ENCODE measurements at regions not wholly inside any gene's neighbourhood (a gene's known extent, or its start where the extent isn't known, plus 50 kb on each side); places are given as distances from the start of the nearest gene placed in this dataset.

DNA sequence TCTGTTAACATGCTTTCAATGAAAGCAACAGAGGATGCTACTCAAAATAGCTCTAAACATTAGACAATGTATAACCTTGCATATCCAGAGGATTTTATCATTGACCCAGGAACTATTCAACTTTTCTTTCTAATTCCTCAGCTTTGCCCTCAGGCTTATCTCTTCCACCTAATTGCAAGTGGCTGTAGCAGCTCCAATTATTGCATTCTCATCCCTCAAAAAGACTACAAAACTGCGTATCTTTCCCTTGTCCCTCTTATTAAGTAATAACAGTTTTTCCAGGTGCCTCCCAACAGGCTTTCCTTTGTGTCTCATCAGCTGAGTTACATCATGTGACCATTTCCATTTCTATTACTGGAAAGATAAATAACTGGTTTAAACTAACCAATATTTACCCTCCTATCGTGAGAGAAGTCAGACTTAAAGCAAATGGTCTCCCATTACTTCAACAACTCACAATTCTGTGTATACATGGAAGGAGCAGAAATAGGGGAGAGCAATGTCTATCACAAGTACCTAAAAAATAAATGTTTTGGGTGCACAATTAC is 78.0 kb upstream of the MBNL1 start:
- no peak overlapping the region for H3K27ac ChIP-seq

GRCh38 chr3:152192050-152192449 is 76.7 kb upstream of the MBNL1 start:
- Histone ChIP-seq H3K9ac (no peak overlapping the region), H3K27ac (no peak overlapping the region), H3K36me3 (no peaks in the 10 kb centered on the region), H4K20me1 (no peaks in the 10 kb centered on the region), H3K4me3 (no peak overlapping the region), H3K27me3 (peaks cover 0 to 3% (median 0%) of the 10 kb centered on the region in 11 experiments; a peak in 6 of 22 replicates), H3K4me1 (peaks cover 0 to 29% (median 6%) of the 10 kb centered on the region in 10 experiments; a peak in 9 of 20 replicates), H3K4me2 (no peak overlapping the region), H3K9me3 (replicated peaks in 1 of 11) (no peaks in the 10 kb centered on the region)
- TF ChIP-seq Cebpa-rat (IDR thresholded peaks at IDR 0.05): no peak

More for the DNA sequence above, 78.0 kb upstream of the MBNL1 start:
- Histone ChIP-seq H3K4me2 (no peak overlapping the region), H4K20me1 (no peaks in the 10 kb centered on the region), H3K9me3 (replicated peaks in 1 of 11) (no peaks in the 10 kb centered on the region), H3K4me1 (peaks cover 0 to 15% (median 4%) of the 10 kb centered on the region in 10 experiments; a peak in 9 of 20 replicates), H3K27me3 (no peaks in the 10 kb centered on the region), H3K4me3 (no peak overlapping the region), H3K9ac (no peak overlapping the region), H3K36me3 (no peaks in the 10 kb centered on the region)
- TF ChIP-seq Cebpa-rat (IDR thresholded peaks at IDR 0.05): no peak

DNA sequence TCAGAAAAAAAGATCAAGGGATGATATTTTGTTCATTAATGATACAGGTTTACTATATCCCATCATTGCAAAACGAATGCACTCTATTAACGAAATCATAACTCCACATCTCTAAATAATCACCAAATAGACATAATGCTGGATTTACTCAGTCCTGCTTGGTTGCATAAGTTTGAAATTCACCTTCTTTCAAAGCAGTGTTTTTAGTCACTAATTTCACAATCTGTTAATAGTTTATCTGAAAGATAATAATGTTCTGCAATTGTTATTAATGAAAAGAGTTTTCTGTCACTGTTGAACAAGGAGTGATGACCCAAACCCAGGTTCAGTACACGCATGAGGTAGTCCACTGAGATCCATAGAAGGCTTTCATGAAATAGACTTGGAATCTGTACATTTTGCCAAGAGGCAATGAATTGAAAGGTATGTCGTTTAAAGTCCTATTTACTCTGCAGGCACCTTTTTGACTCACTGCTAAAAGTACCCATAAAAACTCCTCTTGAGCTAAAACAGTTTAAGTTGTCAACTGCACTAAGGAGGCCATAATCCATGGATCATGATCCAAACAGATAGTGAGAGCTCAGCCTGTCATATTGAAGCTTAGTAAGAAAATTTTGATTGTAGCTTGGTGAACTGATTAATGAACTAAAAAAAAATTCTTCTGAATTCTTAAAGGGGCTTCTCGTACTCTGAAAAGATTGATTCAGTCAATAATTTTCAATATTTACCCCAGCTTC is 75.6 kb upstream of the MBNL1 start:
- Histone ChIP-seq H3K4me1 (peaks cover 0 to 37% (median 6%) of the 10 kb centered on the region in 10 experiments; a peak in 9 of 20 replicates), H3K9me3 (replicated peaks in 1 of 11) (no peaks in the 10 kb centered on the region), H3K9ac (no peak overlapping the region), H3K27me3 (peaks cover 5 to 13% (median 10%) of the 10 kb centered on the region in 11 experiments), H3K36me3 (no peaks in the 10 kb centered on the region), H4K20me1 (no peaks in the 10 kb centered on the region), H3K27ac (no peak overlapping the region), H3K4me2 (peak overlapping the region in 7 of 11 experiments; percentile 6 to 72 (median 48); a peak in 11 of 22 replicates), H3K4me3 (no peak overlapping the region)
- no peak for TF ChIP-seq Cebpa-rat (IDR thresholded peaks at IDR 0.05)

DNA sequence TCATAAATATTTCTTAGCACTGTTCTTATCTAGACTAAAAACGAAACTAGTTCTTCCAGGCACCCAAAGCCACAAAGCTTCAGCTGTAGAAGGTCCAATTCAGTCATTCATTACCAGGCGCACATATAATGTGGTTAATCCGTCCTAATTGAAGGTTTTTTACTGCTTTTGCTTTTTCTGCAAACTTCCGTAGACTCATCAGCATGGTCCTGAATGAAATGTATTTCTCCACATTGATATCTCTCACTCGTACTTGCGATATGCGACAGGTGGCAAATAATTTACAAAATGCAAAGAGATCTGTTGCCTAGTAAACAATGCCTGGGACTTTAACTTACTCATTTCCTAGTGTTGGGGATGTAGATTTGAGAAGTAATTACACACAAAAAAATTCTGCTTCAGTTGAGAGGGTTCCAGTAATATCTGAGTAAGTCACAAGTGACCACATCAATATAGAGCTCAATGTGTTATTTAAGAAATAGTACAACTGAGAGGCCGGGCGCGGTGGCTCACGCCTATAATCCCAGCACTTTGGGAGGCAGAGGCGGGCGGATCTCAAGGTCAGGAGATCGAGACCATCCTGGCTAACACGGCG is 75.0 kb upstream of the MBNL1 start:
- Histone ChIP-seq H3K9me3 (replicated peaks in 1 of 11) (no peaks in the 10 kb centered on the region), H3K4me3 (no peak overlapping the region), H3K4me1 (peaks cover 0 to 37% (median 6%) of the 10 kb centered on the region in 10 experiments; a peak in 9 of 20 replicates), H3K9ac (no peak overlapping the region), H3K27ac (no peak overlapping the region), H3K27me3 (peaks cover 12 to 20% (median 17%) of the 10 kb centered on the region in 11 experiments), H3K36me3 (no peaks in the 10 kb centered on the region), H3K4me2 (peak overlapping the region in 8 of 11 experiments; percentile 6 to 72 (median 42); a peak in 14 of 22 replicates), H4K20me1 (no peaks in the 10 kb centered on the region)
- no peak for TF ChIP-seq Cebpa-rat (IDR thresholded peaks at IDR 0.05)

DNA sequence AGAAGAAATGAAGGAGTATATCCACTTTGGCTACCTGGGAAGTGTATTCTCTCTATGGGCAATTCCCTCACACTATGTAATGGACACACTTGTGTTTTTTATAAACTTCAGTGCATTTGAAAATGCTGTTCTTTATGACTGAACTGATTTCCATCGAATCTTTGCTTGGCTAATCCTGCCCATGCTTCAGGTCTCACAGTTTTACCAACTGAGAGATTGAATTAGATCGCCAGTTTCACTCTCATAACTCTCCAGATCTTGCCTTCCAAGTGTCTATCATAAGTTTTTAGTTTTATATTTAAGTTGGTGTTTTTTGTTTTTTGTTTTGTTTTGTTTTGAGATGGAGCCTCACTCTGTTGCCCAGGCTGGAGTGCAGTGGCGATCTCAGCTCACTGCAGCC is 73.5 kb upstream of the MBNL1 start:
- Histone ChIP-seq H3K27ac (no peak overlapping the region), H3K4me2 (no peak overlapping the region), H3K9me3 (replicated peaks in 1 of 11) (no peaks in the 10 kb centered on the region), H3K4me1 (peaks cover 0 to 46% (median 6%) of the 10 kb centered on the region in 10 experiments; a peak in 9 of 20 replicates), H4K20me1 (no peaks in the 10 kb centered on the region), H3K36me3 (no peaks in the 10 kb centered on the region), H3K27me3 (peaks cover 26 to 34% (median 31%) of the 10 kb centered on the region in 11 experiments), H3K4me3 (no peak overlapping the region), H3K9ac (no peak overlapping the region)
- no peak for TF ChIP-seq Cebpa-rat (IDR thresholded peaks at IDR 0.05)

DNA sequence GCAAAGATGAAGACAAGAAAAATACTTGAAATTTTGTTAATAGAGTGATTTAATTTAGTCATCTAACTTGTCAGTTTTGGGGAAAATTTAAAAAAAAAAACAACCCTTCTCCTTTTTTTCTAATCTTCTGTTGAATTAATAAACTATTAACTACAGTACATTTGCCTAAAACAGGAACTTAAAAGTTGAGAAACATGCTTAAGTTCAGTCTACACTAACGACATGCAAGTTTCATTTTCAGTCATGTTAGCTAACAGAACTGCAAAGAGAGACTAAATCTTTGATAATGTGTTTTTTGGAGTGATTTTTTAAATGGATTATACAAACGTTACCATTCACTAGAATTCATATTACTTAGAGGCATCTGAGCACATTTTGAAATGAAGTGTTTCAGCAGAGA is 71.9 kb upstream of the MBNL1 start:
- Histone ChIP-seq H3K9me3 (replicated peaks in 1 of 11) (no peaks in the 10 kb centered on the region), H3K4me1 (peaks cover 0 to 54% (median 6%) of the 10 kb centered on the region in 10 experiments; a peak in 9 of 20 replicates), H3K9ac (no peak overlapping the region), H3K27ac (peak overlapping the region in 7 of 11 experiments; percentile 2 to 76 (median 43); a peak in 11 of 22 replicates), H3K36me3 (no peaks in the 10 kb centered on the region), H3K4me2 (peak overlapping the region in 5 of 11 experiments; percentile 32 to 76 (median 56); a peak in 8 of 22 replicates), H4K20me1 (no peaks in the 10 kb centered on the region), H3K27me3 (peaks cover 42 to 50% (median 47%) of the 10 kb centered on the region in 11 experiments), H3K4me3 (peak overlapping the region in 1 of 10 experiments; percentile 12; a peak in 1 of 20 replicates)
- TF ChIP-seq Cebpa-rat (IDR thresholded peaks at IDR 0.05): no peak

GRCh38 chr3:152197451-152197850 is 71.3 kb upstream of the MBNL1 start:
- no peaks in the 10 kb centered on the region for H3K36me3 ChIP-seq
- no peak overlapping the region for H3K9ac ChIP-seq
- H3K4me2 ChIP-seq: peak overlapping the region in 4 of 11 experiments; percentile 49 to 76 (median 62); a peak in 6 of 22 replicates
- peaks cover 44 to 57% (median 52%) of the 10 kb centered on the region in 11 experiments for H3K27me3 ChIP-seq
- peak overlapping the region in 1 of 11 experiments; percentile 76; a peak in 2 of 22 replicates for H3K27ac ChIP-seq
- no peak for TF ChIP-seq Cebpa-rat (IDR thresholded peaks at IDR 0.05)
- no peak overlapping the region for H3K4me3 ChIP-seq
- no peaks in the 10 kb centered on the region for H3K9me3 ChIP-seq (replicated peaks in 1 of 11)
- no peaks in the 10 kb centered on the region for H4K20me1 ChIP-seq
- peaks cover 0 to 54% (median 6%) of the 10 kb centered on the region in 10 experiments; a peak in 9 of 20 replicates for H3K4me1 ChIP-seq

DNA sequence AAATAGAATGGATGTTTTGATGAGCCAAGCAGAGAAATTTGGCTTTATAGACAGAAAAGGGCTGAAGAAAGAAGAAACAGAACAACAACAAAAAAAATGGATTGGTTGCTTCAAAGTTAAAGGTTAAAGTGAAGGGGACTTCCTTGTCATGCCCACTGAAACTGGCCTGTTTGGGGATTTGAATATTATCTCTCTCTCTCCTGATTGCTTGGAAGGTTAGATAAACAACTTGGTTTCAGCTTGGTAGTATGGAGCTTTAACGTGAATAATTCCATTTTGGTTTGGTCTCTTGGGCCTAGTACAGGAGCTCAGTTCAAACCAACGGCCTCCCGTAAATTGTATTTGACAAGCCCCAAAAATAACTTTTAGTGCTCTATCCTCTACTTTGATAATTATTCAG is 70.8 kb upstream of the MBNL1 start:
- peaks cover 48 to 62% (median 57%) of the 10 kb centered on the region in 11 experiments for H3K27me3 ChIP-seq
- H3K9ac ChIP-seq: no peak overlapping the region
- H3K9me3 ChIP-seq (replicated peaks in 1 of 11): no peaks in the 10 kb centered on the region
- H3K36me3 ChIP-seq: no peaks in the 10 kb centered on the region
- peaks cover 0 to 53% (median 6%) of the 10 kb centered on the region in 10 experiments; a peak in 9 of 20 replicates for H3K4me1 ChIP-seq
- no peaks in the 10 kb centered on the region for H4K20me1 ChIP-seq
- no peak overlapping the region for H3K4me3 ChIP-seq
- TF ChIP-seq Cebpa-rat (IDR thresholded peaks at IDR 0.05): no peak
- peak overlapping the region in 3 of 11 experiments; percentile 49 to 76 (median 69); a peak in 4 of 22 replicates for H3K4me2 ChIP-seq
- no peak overlapping the region for H3K27ac ChIP-seq

DNA sequence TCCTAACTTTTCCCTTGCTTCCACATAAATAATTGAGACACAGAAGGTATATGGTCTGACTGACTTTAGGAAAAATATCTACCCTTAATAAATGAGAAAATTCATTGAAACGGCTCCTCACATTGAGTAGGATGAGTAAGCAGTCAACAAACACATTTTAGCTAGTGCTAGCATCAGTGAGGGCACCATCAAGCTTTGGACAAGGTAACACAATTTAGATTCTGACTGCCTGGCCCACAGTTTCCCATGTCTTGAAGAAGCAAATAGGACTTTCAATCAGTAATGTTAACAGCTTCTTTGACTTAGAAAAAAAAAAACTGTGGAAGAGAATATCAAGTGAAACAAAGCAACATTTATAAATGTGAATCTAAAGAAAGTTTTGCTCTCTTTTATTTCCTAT is 70.1 kb upstream of the MBNL1 start:
- H3K27me3 ChIP-seq: peaks cover 55 to 69% (median 64%) of the 10 kb centered on the region in 11 experiments
- peaks cover 0 to 46% (median 2%) of the 10 kb centered on the region in 10 experiments; a peak in 9 of 20 replicates for H3K4me1 ChIP-seq
- no peaks in the 10 kb centered on the region for H3K9me3 ChIP-seq (replicated peaks in 1 of 11)
- no peak overlapping the region for H3K27ac ChIP-seq
- H3K9ac ChIP-seq: no peak overlapping the region
- H3K4me2 ChIP-seq: no peak overlapping the region
- H4K20me1 ChIP-seq: no peaks in the 10 kb centered on the region
- no peak overlapping the region for H3K4me3 ChIP-seq
- H3K36me3 ChIP-seq: no peaks in the 10 kb centered on the region
- TF ChIP-seq Cebpa-rat (IDR thresholded peaks at IDR 0.05): no peak
